Heart left ventricle (tissue), 13 donors: ENCODE measurements at regions not wholly inside any gene's neighbourhood (a gene's known extent, or its start where the extent isn't known, plus 50 kb on each side); places are given as distances from the start of the nearest gene placed in this dataset.

Experiments used
- CTCF ChIP-seq, 12 donors: fragments of 200-600 bp; sonication (generic) in 4 of 12; IDR thresholded peaks; one replicate each; pipeline versions ENCODE4 v1.5.0 to v1.8.0; 2018 to 2022; ENCODE audit warnings: antibody characterized with exemption in 12 of 12, mild to moderate bottlenecking in 5 of 12
- POLR2A ChIP-seq, 2 donors: fragments of 450-650 bp; IDR thresholded peaks; one replicate each; pipeline ENCODE4 v1.6.1; 2017; ENCODE audit warnings: antibody characterized with exemption in 2 of 2, mild to moderate bottlenecking in 2 of 2, moderate library complexity in 2 of 2
- donor health status: ischemic (EF 13 %, LVEDD 7.1; RV severe dilation, severe dysfunction).
- donor health status: DM: no; HTN: yes; CAD: no.
- donor health status: DM: no; HTN: no; CAD: no.
- donor health status: ischemic (EF 25% LVEDD 6.9; RV normal size, moderate dysfunction).
- donor health status: ischemic (EF 25% LVEDD 5.7; RV mildly dilated, moderate dysfunction).
- donor health status: ischemic (EF 35%, LVEDD 5.7; RV mildly dilated, moderate dysfunction).
- donor health status: nonischemic (EF 11% LVEDD 7.7; RV severe dilation, severe dysfunction).
- donor health status: DM: yes; HTN: yes; CAD: no.
- donor health status: PGD.
- donor health status: ischemic (EF 29% LVEDD 5.4; RV normal size, mild dysfunction).
- donor health status: nonischemic (EF 23%, LVEDD 6.1; RV moderate dilation, normal function).

GRCh38 chr3:174767853-174768382, 91.2 kb upstream of the NAALADL2 start:
- TF ChIP-seq CTCF (IDR thresholded peaks at IDR 0.05) = no peak
- TF ChIP-seq POLR2A (IDR thresholded peaks at IDR 0.05) = no peak
